Lung (tissue), 11 donors: ENCODE measurements at regions not wholly inside any gene's neighbourhood (a gene's known extent, or its start where the extent isn't known, plus 50 kb on each side); places are given as distances from the start of the nearest gene placed in this dataset.
A peak's percentile ranks its signal among the peaks of the same experiment; 100 is the strongest.

ENCODE experiments used
- ATAC-seq: fragments of 200-7000 bp; cut with Tn5 transposase; one replicate; pipeline ENCODE4 v1.9.1; 2020; ENCODE audit warnings: moderate number of reproducible peaks; ENCODE audit not compliant: insufficient read depth, low FRiP score
- DNase-seq, 3 donors: peaks; one replicate each; pipeline ENCODE4 v3.0.0-alpha.2; 2013 to 2017
- H3K27ac ChIP-seq, 2 donors: one replicate each; pipeline ENCODE4 v1.5.1; 2013; ENCODE audit warnings: mild to moderate bottlenecking in 2 of 2, moderate library complexity in 2 of 2, control low read depth in 1 of 2, inconsistent platforms in 1 of 2, low read depth in 1 of 2, low read length in 1 of 2
- H3K27me3 ChIP-seq, 3 donors: one replicate each; pipeline ENCODE4 v1.5.1; 2013; ENCODE audit warnings: low read length in 2 of 3; ENCODE audit not compliant: control insufficient read depth in 3 of 3, insufficient read depth in 3 of 3
- H3K36me3 ChIP-seq, 4 donors: one replicate each; pipeline ENCODE4 v1.5.1; 2013; ENCODE audit warnings: low read length in 4 of 4, mild to moderate bottlenecking in 1 of 4, moderate library complexity in 1 of 4; ENCODE audit not compliant: control insufficient read depth in 4 of 4, insufficient read depth in 4 of 4
- H3K4me1 ChIP-seq, 5 donors: one replicate each; pipeline ENCODE4 v1.5.1; 2013; ENCODE audit warnings: low read length in 5 of 5, mild to moderate bottlenecking in 2 of 5, moderate library complexity in 1 of 5; ENCODE audit not compliant: control insufficient read depth in 5 of 5, insufficient read depth in 5 of 5
- H3K4me3 ChIP-seq: one replicate; pipeline ENCODE4 v1.5.1; 2013; ENCODE audit warnings: mild to moderate bottlenecking, control low read depth, moderate library complexity
- H3K9ac ChIP-seq, 2 donors: one replicate each; pipeline ENCODE4 v1.5.1; 2013; ENCODE audit warnings: low read length in 2 of 2, control low read depth in 1 of 2; ENCODE audit not compliant: insufficient read depth in 1 of 2
- H3K9me3 ChIP-seq, 4 donors: one replicate each; pipeline ENCODE4 v1.5.1; 2013; ENCODE audit warnings: low read length in 3 of 4, mild to moderate bottlenecking in 1 of 4, moderate library complexity in 1 of 4; ENCODE audit not compliant: control insufficient read depth in 4 of 4, insufficient read depth in 3 of 4
- WGBS, 2 donors: extraction: QIAGEN DNeasy Blood & Tissue Kit; methylation state at CpG; one replicate each; pipeline ENCODE4 v1.1.7; 2013; 5-methylcytosine and 5-hydroxymethylcytosine counted together
- TF ChIP-seq, protein P1 (sequence below): IDR thresholded peaks from 2 replicates; pipeline ENCODE4 v1.5.1; 2012; ENCODE audit warnings: mild to moderate bottlenecking; ENCODE audit errors: control extremely low read depth, extremely low read depth
- donor health status: control.
- donor health status: control.
- donor health status: Bipolar disorder and iron deficiency.
- donor health status: healthy.
- donor health status: DM: yes; HTN: yes; CAD: no.

GRCh38 chr2:21429747-21430146 is 306.0 kb downstream of the TDRD15 start:
- H3K4me3 ChIP-seq, result no peak overlapping the region
- DNase-seq (no peak), ATAC-seq (no peak)
- H3K27me3 ChIP-seq, result no peaks in the 10 kb centered on the region
- TF ChIP-seq, protein P1, sequence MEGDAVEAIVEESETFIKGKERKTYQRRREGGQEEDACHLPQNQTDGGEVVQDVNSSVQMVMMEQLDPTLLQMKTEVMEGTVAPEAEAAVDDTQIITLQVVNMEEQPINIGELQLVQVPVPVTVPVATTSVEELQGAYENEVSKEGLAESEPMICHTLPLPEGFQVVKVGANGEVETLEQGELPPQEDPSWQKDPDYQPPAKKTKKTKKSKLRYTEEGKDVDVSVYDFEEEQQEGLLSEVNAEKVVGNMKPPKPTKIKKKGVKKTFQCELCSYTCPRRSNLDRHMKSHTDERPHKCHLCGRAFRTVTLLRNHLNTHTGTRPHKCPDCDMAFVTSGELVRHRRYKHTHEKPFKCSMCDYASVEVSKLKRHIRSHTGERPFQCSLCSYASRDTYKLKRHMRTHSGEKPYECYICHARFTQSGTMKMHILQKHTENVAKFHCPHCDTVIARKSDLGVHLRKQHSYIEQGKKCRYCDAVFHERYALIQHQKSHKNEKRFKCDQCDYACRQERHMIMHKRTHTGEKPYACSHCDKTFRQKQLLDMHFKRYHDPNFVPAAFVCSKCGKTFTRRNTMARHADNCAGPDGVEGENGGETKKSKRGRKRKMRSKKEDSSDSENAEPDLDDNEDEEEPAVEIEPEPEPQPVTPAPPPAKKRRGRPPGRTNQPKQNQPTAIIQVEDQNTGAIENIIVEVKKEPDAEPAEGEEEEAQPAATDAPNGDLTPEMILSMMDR, result no peak
- no peak overlapping the region for H3K9ac ChIP-seq
- peaks cover 0 to 5% (median 0%) of the 10 kb centered on the region in 4 donors for H3K9me3 ChIP-seq
- H3K4me1 ChIP-seq, result peaks cover 0 to 2% (median 0%) of the 10 kb centered on the region in 5 donors
- H3K27ac ChIP-seq, result no peak overlapping the region
- 93 to 96% methylated on average over 1 of the region's 1 CpG for WGBS, 2 donors
- H3K36me3 ChIP-seq, result no peaks in the 10 kb centered on the region

DNA sequence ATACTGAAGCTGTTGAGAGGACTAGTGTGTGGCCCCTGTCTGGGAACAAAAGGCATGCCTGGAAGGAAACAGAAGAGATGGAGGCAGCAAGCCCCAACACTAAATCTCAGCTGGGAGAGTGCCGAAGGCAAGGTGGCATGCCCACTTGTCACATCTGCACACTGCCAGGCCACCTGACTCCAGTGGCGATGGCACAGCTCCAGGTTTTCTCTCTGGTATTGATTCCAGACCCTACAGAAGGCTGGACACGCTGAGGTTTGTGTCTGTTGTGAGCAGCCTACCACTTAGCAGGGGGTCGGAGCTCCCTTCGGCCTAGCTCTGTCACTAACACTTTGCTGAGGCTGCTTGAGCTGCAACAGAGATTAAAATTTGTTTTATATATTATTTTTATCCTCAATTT is 307.3 kb downstream of the TDRD15 start:
- Histone ChIP-seq H3K9me3 (peaks cover 0 to 5% (median 0%) of the 10 kb centered on the region in 4 donors), H3K27me3 (no peaks in the 10 kb centered on the region), H3K4me3 (no peak overlapping the region), H3K9ac (no peak overlapping the region), H3K36me3 (no peaks in the 10 kb centered on the region), H3K4me1 (peaks cover 0 to 2% (median 0%) of the 10 kb centered on the region in 5 donors), H3K27ac (no peak overlapping the region)
- WGBS, 2 donors, result 77 to 82% methylated on average over 5 of the region's 5 CpGs
- TF ChIP-seq, protein P1, result no peak
- ATAC-seq, result no peak
- peak in 2 of 3 donors; percentile 15 to 29 for DNase-seq

DNA sequence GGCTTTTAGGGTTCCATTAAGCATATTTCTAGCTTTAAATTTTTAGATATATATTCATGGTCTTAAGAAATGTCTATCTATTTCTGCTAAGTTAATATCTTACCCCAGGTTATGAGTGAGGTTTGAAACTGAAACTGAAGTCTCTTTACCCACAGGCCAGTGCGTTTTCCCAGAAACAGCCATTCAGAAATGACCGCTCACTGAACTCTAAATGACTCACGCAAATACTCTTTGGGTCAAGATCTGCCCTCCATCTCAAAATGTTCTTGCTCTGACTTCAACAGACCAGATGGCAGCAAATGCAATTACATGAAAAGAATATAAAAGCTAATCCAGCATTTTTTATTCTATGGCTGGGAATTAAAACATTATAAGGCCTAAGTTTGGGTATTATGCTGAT is 315.2 kb downstream of the TDRD15 start:
- TF ChIP-seq, protein P1, result no peak
- Histone ChIP-seq H3K27ac (no peak overlapping the region), H3K4me3 (no peak overlapping the region), H3K4me1 (peaks cover 0 to 3% (median 0%) of the 10 kb centered on the region in 5 donors), H3K36me3 (no peaks in the 10 kb centered on the region), H3K9ac (no peak overlapping the region), H3K9me3 (peaks cover 0 to 2% (median 0%) of the 10 kb centered on the region in 4 donors), H3K27me3 (no peaks in the 10 kb centered on the region)
- ATAC-seq (peak; percentile 41), DNase-seq (peak; percentile 26 to 77 (median 75))
- WGBS, 2 donors, result 84 to 93% methylated on average over 3 of the region's 3 CpGs

- DNase-seq (no peak), ATAC-seq (no peak)
- TF ChIP-seq, protein P1, result no peak
- no peak overlapping the region for H3K9ac ChIP-seq
- H3K36me3 ChIP-seq, result no peaks in the 10 kb centered on the region
- no peaks in the 10 kb centered on the region for H3K9me3 ChIP-seq
- H3K27me3 ChIP-seq, result no peaks in the 10 kb centered on the region
- H3K4me3 ChIP-seq, result no peak overlapping the region
- 94% methylated on average over 7 of the region's 7 CpGs for WGBS, 2 donors
- no peak overlapping the region for H3K27ac ChIP-seq
- peaks cover 0 to 3% (median 0%) of the 10 kb centered on the region in 5 donors for H3K4me1 ChIP-seq
Observed at GRCh38 chr2:21441442-21441841, 317.7 kb downstream of the TDRD15 start.
